Keratinocyte (primary cell): ENCODE measurements at regions not wholly inside any gene's neighbourhood (a gene's known extent, or its start where the extent isn't known, plus 50 kb on each side); places are given as distances from the start of the nearest gene placed in this dataset.

ENCODE experiments used
- DNase-seq: peaks from one replicate; pipeline ENCODE4 v3.0.0-alpha.2; 2011; ENCODE audit warnings: low read depth, missing footprints, low spot score
- FAIRE-seq: peaks from 2 replicates; lab custom pipeline; 2011; peaks lifted over from hg19 to GRCh38; lab: Jason Lieb, UNC
- H2AFZ ChIP-seq: 2 replicates; pipeline ENCODE4 v1.6.0; 2012; ENCODE audit warnings: low read length, control low read depth, inconsistent platforms; ENCODE audit not compliant: control insufficient read depth
- H3K27ac ChIP-seq: 2 replicates; pipeline ENCODE4 v1.5.1; 2011; ENCODE audit warnings: low read length; ENCODE audit not compliant: control insufficient read depth, insufficient read depth
- H3K27me3 ChIP-seq: 3 replicates; pipeline ENCODE4 v1.6.0; 2011; ENCODE audit warnings: low read length; ENCODE audit not compliant: control insufficient read depth, insufficient read depth; ENCODE audit errors: extremely low read depth
- H3K36me3 ChIP-seq, 2 experiments: 2 replicates in 1 of 2; 3 replicates in 1 of 2; pipeline ENCODE4 v1.5.1; 2011; ENCODE audit warnings: low read length in 2 of 2, mild to moderate bottlenecking in 1 of 2; ENCODE audit not compliant: control insufficient read depth in 2 of 2, insufficient read depth in 2 of 2; ENCODE audit errors: extremely low read depth in 1 of 2
- H3K4me1 ChIP-seq: 3 replicates; pipeline ENCODE4 v1.5.1; 2011; ENCODE audit warnings: low read length; ENCODE audit not compliant: control insufficient read depth, insufficient read depth; ENCODE audit errors: extremely low read depth
- H3K4me2 ChIP-seq: 3 replicates; pipeline ENCODE4 v1.6.0; 2011; ENCODE audit warnings: low read depth, low read length; ENCODE audit not compliant: control insufficient read depth, insufficient read depth; ENCODE audit errors: extremely low read depth
- H3K4me3 ChIP-seq, 3 experiments: fragments of 200-600 bp in 1 of 3; sonication (generic) in 1 of 3; 2 replicates in 2 of 3; 3 replicates in 1 of 3; pipeline ENCODE4 v1.5.1; 2011 to 2016; ENCODE audit warnings: low read length in 3 of 3, mild to moderate bottlenecking in 3 of 3, control low read depth in 2 of 3, inconsistent platforms in 1 of 3, low read depth in 1 of 3, mixed read lengths in 1 of 3, mixed run types in 1 of 3, moderate library complexity in 1 of 3; ENCODE audit not compliant: control insufficient read depth in 2 of 3, insufficient read depth in 2 of 3; ENCODE audit errors: extremely low read depth in 1 of 3
- H3K79me2 ChIP-seq: 2 replicates; pipeline ENCODE4 v1.6.0; 2012; ENCODE audit warnings: low read length; ENCODE audit not compliant: control insufficient read depth, insufficient read depth
- H3K9ac ChIP-seq: 3 replicates; pipeline ENCODE4 v1.6.0; 2011; ENCODE audit warnings: low read length; ENCODE audit not compliant: control insufficient read depth, insufficient read depth; ENCODE audit errors: extremely low read depth
- H3K9me1 ChIP-seq: 3 replicates; pipeline ENCODE4 v1.6.0; 2011; ENCODE audit warnings: low read length; ENCODE audit not compliant: control insufficient read depth, insufficient read depth; ENCODE audit errors: extremely low read depth
- H3K9me3 ChIP-seq: 2 replicates; pipeline ENCODE4 v1.5.1; 2012; ENCODE audit warnings: low read depth, low read length; ENCODE audit not compliant: control insufficient read depth
- H4K20me1 ChIP-seq: 3 replicates; pipeline ENCODE4 v1.6.0; 2011; ENCODE audit warnings: low read length; ENCODE audit not compliant: control insufficient read depth, insufficient read depth; ENCODE audit errors: extremely low read depth
- CTCF ChIP-seq, 3 experiments: IDR thresholded peaks in 1 of 3; conservative IDR thresholded peaks in 1 of 3; optimal IDR thresholded peaks in 1 of 3; 2 replicates in 2 of 3; 3 replicates in 1 of 3; pipeline versions ENCODE3 to v1.5.1; 2011; ENCODE audit warnings: low read length in 3 of 3, mild to moderate bottlenecking in 3 of 3, moderate library complexity in 2 of 3, control low read depth in 1 of 3, inconsistent platforms in 1 of 3; ENCODE audit not compliant: insufficient read depth in 2 of 3; ENCODE audit errors: extremely low read depth in 1 of 3
- EZH2 ChIP-seq: IDR thresholded peaks from one replicate; pipeline ENCODE4 v1.6.1; 2012; ENCODE audit warnings: inconsistent platforms, mild to moderate bottlenecking, low read length, moderate library complexity
- dilution Hi-C: fragments of 300-500 bp; cut with MboI; formaldehyde crosslinking; loops from one replicate; pipeline ENCODE4 v1.7.0; 2020; ENCODE audit warnings: low sequenced_read_pairs; ENCODE audit not compliant: extremely low pct_ligation_motif_present

GRCh38 chr14:81837304-81837703, 303.7 kb upstream of the SEL1L start:
- Histone ChIP-seq H3K9me1 (no peaks in the 10 kb centered on the region), H3K9me3 (no peaks in the 10 kb centered on the region), H3K4me2 (no peak overlapping the region), H3K4me3 (no peak overlapping the region), H3K4me1 (no peaks in the 10 kb centered on the region), H3K27ac (no peak overlapping the region), H3K9ac (no peak overlapping the region), H3K27me3 (no peaks in the 10 kb centered on the region), H3K36me3 (no peaks in the 10 kb centered on the region), H4K20me1 (no peaks in the 10 kb centered on the region), H3K79me2 (no peaks in the 10 kb centered on the region), H2AFZ (no peak overlapping the region)
- dilution Hi-C loops: no loop called here
- FAIRE-seq: no peak
- TF ChIP-seq EZH2 (no peak), CTCF (optimal IDR thresholded peaks at IDR 0.05 in 1 of 3, IDR thresholded peaks at IDR 0.05 in 1 of 3, conservative IDR thresholded peaks at IDR 0.05 in 1 of 3; ENCODE audit: extremely low read depth in 1 of 3, insufficient read depth in 2 of 3, low read length in 3 of 3) (no peak)
- no peak for DNase-seq

GRCh38 chr14:81839056-81839455, 305.4 kb upstream of the SEL1L start:
- TF ChIP-seq EZH2: no peak
- no peak for TF ChIP-seq CTCF (optimal IDR thresholded peaks at IDR 0.05 in 1 of 3, IDR thresholded peaks at IDR 0.05 in 1 of 3, conservative IDR thresholded peaks at IDR 0.05 in 1 of 3; ENCODE audit: extremely low read depth in 1 of 3, insufficient read depth in 2 of 3, low read length in 3 of 3)
- dilution Hi-C loops: no loop called here
- FAIRE-seq: no peak

More at GRCh38 chr14:81839056-81839455, 305.4 kb upstream of the SEL1L start:
- no peaks in the 10 kb centered on the region for H3K36me3 ChIP-seq
- H3K27me3 ChIP-seq: no peaks in the 10 kb centered on the region
- no peak for DNase-seq
- no peak overlapping the region for H3K27ac ChIP-seq
- no peak overlapping the region for H2AFZ ChIP-seq
- no peaks in the 10 kb centered on the region for H3K9me3 ChIP-seq
- H4K20me1 ChIP-seq: no peaks in the 10 kb centered on the region
- H3K9me1 ChIP-seq: no peaks in the 10 kb centered on the region
- no peaks in the 10 kb centered on the region for H3K4me1 ChIP-seq
- no peak overlapping the region for H3K4me3 ChIP-seq
- no peak overlapping the region for H3K9ac ChIP-seq
- H3K4me2 ChIP-seq: no peak overlapping the region
- no peaks in the 10 kb centered on the region for H3K79me2 ChIP-seq
